Activated CD4-positive, CD25-positive, alpha-beta regulatory T cell (primary cell): ENCODE measurements at regions not wholly inside any gene's neighbourhood (a gene's known extent, or its start where the extent isn't known, plus 50 kb on each side); places are given as distances from the start of the nearest gene placed in this dataset.
"Not testable (repeated sequence)": the region's sequence is repeated elsewhere in the genome, so short reads cannot be mapped to it uniquely, and the experiment has no call there.

Experiments used
- DNase-seq, 4 experiments: peaks; one replicate each; lab custom pipeline; 2025; lab: John Stamatoyannopoulos, UW

GRCh38 chr5:155711882-155712281 lies 615.1 kb upstream of the SGCD start:
- DNase-seq = no peak

DNA sequence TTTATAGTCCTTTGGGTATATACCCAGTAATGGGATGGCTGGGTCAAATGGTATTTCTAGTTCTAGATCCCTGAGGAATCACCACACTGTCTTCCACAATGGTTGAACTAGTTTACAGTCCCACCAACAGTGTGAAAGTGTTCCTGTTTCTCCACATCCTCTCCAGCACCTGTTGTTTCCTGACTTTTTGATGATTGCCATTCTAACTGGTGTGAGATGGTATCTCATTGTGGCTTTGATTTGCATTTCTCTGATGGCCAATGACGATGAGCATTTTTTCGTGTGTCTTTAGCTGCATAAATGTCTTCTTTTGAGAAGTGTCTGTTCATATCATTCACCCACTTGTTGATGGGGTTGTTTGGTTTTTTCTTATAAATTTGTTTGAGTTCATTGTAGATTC lies 612.5 kb upstream of the SGCD start:
- not testable (repeated sequence) for DNase-seq

GRCh38 chr5:155726267-155726666 lies 600.7 kb upstream of the SGCD start:
- no peak for DNase-seq

GRCh38 chr5:155727512-155728145 lies 599.3 kb upstream of the SGCD start:
- DNase-seq = no peak

DNA sequence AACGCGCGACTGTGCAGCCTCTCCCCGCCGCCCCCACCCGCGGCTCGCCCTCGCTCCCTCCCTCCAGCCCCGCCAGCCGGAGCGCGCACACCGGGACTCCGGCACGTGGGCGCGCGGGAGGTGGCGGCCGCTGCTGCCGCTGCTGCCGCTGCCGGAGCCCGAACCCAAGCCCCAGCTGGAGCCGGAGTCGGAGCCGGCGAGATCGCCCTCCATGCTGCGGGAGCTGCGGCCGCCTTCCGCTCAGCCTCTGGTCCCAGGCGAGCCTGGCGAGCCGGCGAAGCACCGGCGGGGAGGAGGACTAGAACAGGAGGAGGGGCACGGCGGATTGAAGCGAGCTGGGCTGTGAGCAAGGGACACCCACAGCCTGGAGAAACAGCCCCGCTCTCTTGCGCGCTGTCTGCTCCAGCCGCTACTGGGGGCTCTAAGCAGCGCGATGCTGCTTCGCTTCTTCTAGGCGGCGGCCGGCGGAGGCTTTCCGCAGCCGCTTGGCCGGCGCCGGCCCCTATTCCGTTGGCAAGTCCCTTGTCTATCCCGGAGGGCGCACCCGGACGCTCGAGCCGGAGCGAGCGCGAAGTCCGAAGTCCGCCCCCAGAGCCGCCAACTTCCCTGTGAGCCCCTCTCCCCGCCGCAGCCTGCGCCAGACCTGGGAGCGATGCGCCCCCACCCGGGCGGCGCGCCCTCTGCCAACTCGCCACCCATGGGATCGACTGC lies 598.7 kb upstream of the SGCD start:
- DNase-seq = no peak

- DNase-seq = no peak
Measured at GRCh38 chr5:155728857-155729683, 597.9 kb upstream of the SGCD start.

DNA sequence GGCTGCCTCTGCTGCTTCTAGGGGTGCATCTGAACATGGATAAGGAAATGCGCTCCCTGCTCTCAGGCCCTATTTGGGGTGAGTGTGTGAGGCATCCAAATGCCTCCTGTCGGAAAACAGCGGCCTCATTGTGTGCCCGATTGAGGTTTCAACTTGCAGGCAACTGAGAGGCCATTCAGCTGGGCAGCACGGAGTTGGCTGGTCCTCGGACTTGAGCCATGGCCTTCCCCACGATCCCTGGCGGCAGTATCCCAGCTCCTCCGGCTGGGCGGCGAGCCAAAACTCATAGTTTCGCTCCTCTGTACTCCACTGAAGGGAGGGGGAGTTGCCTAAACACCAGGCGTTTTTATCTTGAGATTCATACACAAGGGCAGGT lies 597.3 kb upstream of the SGCD start:
- no peak for DNase-seq

GRCh38 chr5:155732587-155733376 lies 594.2 kb upstream of the SGCD start:
- no peak for DNase-seq

GRCh38 chr5:155733935-155734334 lies 593.0 kb upstream of the SGCD start:
- no peak for DNase-seq

DNA sequence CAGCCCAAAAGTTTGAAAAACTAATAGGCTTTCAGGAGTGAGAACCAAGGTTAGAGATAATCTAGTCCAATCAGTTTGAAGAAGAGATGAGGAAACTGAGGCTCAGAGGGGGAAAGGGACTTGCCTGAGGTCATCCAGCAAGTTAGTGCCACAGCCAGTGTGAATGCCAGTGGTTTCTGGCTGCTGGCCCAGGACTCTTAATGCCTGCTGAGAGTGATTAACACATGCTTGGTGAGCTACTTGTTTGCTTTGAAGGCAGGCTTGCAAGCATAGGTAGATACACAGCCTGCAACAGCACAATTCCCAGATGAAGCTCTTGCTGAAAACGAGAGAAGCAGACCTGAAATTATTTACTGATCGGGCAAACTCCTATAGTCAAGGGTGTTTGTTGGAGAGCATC lies 591.6 kb upstream of the SGCD start:
- no peak for DNase-seq

DNA sequence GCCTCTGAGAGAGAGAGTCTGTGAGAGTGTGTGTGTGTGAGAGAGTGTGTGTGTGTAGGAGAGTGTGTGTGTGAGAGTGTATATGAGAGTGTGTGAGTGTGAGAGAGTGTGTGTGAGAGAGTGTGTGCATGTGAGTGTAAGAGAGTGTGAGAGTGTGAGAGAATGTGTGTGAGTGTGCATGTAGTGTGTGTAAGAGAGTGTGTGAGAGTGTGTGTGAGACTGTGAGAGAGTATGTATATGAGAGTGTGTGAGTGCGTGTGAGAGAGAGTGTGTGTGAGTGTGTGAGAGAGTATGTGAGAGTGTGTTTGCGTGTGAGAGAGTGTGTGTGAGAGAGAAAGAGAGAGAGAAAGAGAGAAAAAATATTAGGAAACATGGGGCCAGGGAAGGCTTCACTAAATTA lies 588.3 kb upstream of the SGCD start:
- no peak for DNase-seq

DNA sequence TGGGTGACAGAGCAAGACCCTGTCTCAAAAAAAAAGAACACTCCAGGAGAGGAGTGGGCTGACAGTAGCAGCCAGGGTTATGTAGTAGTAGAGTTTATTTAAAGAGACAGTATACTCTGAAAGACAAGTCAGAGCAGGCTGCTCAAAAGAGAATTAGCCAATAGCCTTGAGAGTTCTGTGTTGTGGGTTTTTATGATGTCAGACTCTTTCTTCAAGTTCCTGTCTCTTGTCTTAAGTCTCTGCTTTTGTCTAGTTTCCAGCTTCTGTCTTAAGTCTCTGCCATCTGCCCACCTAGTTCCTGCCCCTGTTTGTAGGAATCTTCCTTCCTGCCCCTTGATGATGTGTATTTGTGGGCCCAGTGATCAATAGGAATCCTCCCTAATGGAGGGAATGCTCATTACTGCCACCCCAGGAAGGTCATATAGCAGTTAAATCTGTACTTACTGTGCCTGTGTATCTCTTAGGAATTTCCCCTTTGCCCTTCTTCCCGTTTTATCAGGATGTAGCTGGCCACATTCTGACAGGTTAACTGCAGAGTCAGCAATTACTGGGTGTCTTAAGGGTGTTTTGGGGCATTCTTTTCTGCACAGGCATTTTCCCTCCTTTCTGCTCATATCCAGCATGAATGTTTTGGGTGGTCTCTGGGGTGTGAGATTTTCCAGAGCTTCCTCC lies 580.5 kb upstream of the SGCD start:
- DNase-seq = no peak

GRCh38 chr5:155750101-155750500 lies 576.9 kb upstream of the SGCD start:
- no peak for DNase-seq

GRCh38 chr5:155750571-155750970 lies 576.4 kb upstream of the SGCD start:
- DNase-seq = no peak

DNA sequence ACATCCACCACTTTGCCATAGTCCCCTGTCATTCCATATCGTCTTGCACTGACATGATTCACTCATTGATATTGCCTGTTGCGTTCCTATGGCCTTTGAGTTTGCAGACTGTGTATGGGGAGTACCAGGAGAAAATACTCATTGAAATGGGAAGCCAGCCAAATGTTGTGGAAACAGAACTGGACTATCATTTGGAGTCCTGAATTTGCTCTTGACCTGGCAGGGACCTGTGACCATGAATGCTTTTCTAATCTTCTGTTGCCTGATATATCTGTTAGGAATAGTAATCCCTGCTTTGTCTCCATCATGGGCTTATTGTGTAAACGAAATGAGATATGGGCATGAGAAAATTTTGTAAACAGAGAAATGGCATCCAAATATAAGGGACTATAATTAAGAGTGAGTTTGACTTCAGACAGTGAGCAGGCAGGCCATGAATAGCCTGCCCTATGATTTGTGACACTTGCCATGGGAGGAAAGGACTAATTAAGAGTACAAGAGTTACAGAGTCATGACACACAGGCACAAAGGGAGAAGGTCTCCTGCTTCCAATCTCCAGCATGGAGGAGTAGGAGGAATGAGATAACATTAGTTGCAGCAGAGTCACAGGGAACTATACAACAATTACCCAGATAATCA lies 572.9 kb upstream of the SGCD start:
- no peak for DNase-seq

DNA sequence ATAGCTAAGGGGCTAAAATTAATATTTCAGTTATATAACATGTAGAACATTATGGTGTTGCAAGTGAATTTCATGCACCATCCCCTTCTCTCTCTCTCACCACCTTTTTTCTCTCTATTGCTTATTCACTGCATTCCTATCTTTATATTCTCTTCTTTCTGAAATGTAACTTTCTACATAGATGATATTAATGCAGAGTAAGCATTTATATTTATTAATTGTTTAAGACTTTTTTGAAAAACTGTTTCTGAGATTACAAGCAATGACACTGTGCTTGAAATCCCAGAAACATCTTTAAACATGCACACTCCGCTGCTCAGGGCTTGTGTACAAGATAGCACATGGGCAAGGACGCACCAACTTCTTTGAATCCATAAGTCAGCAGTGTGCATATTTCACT lies 567.7 kb upstream of the SGCD start:
- DNase-seq = no peak

- no peak for DNase-seq
Measured at GRCh38 chr5:155759984-155760383, 567.0 kb upstream of the SGCD start.

DNA sequence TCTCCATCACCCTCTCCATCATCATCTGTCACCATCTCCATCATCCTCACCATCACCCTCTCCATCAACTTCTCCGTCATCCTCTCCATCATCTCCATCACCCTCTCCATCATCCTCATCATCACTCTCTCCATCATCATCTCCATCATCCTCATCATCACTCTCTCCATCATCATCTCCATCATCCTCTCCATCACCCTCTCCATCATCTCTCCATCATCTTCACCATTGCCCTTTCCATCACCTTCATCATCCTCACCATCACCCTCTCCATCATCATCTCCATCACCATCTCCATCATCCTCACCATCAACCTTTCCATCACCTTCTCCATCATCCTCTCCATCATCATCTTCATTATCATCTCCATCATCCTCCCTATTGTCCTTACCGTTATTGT lies 565.5 kb upstream of the SGCD start:
- no peak for DNase-seq

DNA sequence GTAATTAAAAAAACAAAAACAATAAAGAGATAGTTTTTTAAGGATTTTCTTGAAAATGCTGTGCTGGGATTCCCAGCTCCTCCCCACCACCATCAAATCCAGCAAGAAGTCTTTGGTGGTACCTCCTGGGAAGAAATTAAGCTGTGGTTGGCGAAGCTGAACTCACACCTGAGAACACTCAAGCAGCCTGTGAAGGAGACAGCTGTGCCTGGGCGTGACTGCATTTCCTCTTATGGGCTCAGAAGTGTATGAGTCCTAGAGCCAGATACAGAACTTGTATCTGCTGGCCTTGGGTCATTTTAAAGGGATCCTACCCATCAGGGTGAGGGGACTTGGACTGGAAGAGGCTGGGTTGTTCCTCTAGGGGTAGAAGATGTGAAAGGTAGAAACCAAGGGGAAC lies 561.2 kb upstream of the SGCD start:
- no peak for DNase-seq

- DNase-seq = no peak
Measured at GRCh38 chr5:155767470-155767869, 559.5 kb upstream of the SGCD start.

GRCh38 chr5:155768332-155768731 lies 558.6 kb upstream of the SGCD start:
- DNase-seq = no peak
